Ascending aorta (tissue), 2 donors: ENCODE measurements at regions not wholly inside any gene's neighbourhood (a gene's known extent, or its start where the extent isn't known, plus 50 kb on each side); places are given as distances from the start of the nearest gene placed in this dataset.

Experiments
- DNase-seq, 2 donors: peaks; one replicate each; pipeline ENCODE4 v3.0.0-alpha.2; 2019; ENCODE audit warnings: low spot score in 2 of 2
- H3K27ac ChIP-seq, 2 donors: fragments of 200-600 bp; sonication (generic); one replicate each; pipeline ENCODE4 v1.5.1; 2016 to 2017; ENCODE audit warnings: mild to moderate bottlenecking in 1 of 2
- H3K27me3 ChIP-seq: fragments of 200-600 bp; sonication (generic); one replicate; pipeline ENCODE4 v1.5.1; 2017
- H3K36me3 ChIP-seq, 2 donors: fragments of 200-600 bp; sonication (generic); one replicate each; pipeline ENCODE4 v1.5.1; 2016
- H3K4me1 ChIP-seq, 2 donors: fragments of 200-600 bp; sonication (generic); one replicate each; pipeline ENCODE4 v1.5.1; 2016 to 2017; ENCODE audit warnings: mild to moderate bottlenecking in 1 of 2
- H3K4me3 ChIP-seq, 2 donors: fragments of 200-600 bp; sonication (generic); one replicate each; pipeline ENCODE4 v1.5.1; 2016 to 2017; ENCODE audit warnings: mild to moderate bottlenecking in 1 of 2
- H3K9me3 ChIP-seq, 2 donors: fragments of 200-600 bp; sonication (generic); one replicate each; pipeline ENCODE4 v1.5.1; 2016
- intact Hi-C: fragments of 100-400 bp; cut with DNase I; formaldehyde crosslinking; loops from one replicate; pipeline ENCODE4 v1.15.1; 2023
- TF ChIP-seq, protein P1 (sequence below), 3 experiments: fragments of 200-600 bp in 2 of 3; fragments of 450-650 bp in 1 of 3; sonication (generic) in 2 of 3; IDR thresholded peaks; one replicate each; pipeline ENCODE4 v1.5.1; 2016 to 2019; ENCODE audit warnings: antibody characterized with exemption in 3 of 3, mild to moderate bottlenecking in 1 of 3, moderate library complexity in 1 of 3

GRCh38 chr15:95106801-95107200 is 875.4 kb downstream of the MCTP2 start:
- intact Hi-C loops = loop anchor here (10.0 kb wide), 1 partner anchor 62 kb away; no protein-coding TSS in a partner anchor
- H3K9me3 ChIP-seq = no peaks in the 10 kb centered on the region
- TF ChIP-seq, protein P1, sequence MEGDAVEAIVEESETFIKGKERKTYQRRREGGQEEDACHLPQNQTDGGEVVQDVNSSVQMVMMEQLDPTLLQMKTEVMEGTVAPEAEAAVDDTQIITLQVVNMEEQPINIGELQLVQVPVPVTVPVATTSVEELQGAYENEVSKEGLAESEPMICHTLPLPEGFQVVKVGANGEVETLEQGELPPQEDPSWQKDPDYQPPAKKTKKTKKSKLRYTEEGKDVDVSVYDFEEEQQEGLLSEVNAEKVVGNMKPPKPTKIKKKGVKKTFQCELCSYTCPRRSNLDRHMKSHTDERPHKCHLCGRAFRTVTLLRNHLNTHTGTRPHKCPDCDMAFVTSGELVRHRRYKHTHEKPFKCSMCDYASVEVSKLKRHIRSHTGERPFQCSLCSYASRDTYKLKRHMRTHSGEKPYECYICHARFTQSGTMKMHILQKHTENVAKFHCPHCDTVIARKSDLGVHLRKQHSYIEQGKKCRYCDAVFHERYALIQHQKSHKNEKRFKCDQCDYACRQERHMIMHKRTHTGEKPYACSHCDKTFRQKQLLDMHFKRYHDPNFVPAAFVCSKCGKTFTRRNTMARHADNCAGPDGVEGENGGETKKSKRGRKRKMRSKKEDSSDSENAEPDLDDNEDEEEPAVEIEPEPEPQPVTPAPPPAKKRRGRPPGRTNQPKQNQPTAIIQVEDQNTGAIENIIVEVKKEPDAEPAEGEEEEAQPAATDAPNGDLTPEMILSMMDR (IDR thresholded peaks at IDR 0.05) = no peak
- H3K27me3 ChIP-seq = no peaks in the 10 kb centered on the region
- H3K27ac ChIP-seq = no peak overlapping the region
- no peak for DNase-seq
- H3K4me3 ChIP-seq = no peak overlapping the region
- H3K4me1 ChIP-seq = no peaks in the 10 kb centered on the region
- no peaks in the 10 kb centered on the region for H3K36me3 ChIP-seq

GRCh38 chr15:95108673-95109072 is 877.3 kb downstream of the MCTP2 start:
- Histone ChIP-seq H3K27me3 (no peaks in the 10 kb centered on the region), H3K36me3 (no peaks in the 10 kb centered on the region), H3K4me1 (no peaks in the 10 kb centered on the region), H3K9me3 (no peaks in the 10 kb centered on the region), H3K4me3 (no peak overlapping the region), H3K27ac (no peak overlapping the region)
- TF ChIP-seq, protein P1 (IDR thresholded peaks at IDR 0.05) = no peak
- intact Hi-C loops = loop anchor here (10.0 kb wide), 1 partner anchor 64 kb away; no protein-coding TSS in a partner anchor
- DNase-seq = no peak

- TF ChIP-seq, protein P1 (IDR thresholded peaks at IDR 0.05) = no peak
Measured at GRCh38 chr15:95111969-95112368, 880.6 kb downstream of the MCTP2 start.

GRCh38 chr15:95113041-95113440 is 881.7 kb downstream of the MCTP2 start:
- no peaks in the 10 kb centered on the region for H3K36me3 ChIP-seq
- DNase-seq = no peak
- no peak overlapping the region for H3K4me3 ChIP-seq
- no peaks in the 10 kb centered on the region for H3K9me3 ChIP-seq
- TF ChIP-seq, protein P1 (IDR thresholded peaks at IDR 0.05) = no peak
- no peak overlapping the region for H3K27ac ChIP-seq
- intact Hi-C loops = no loop called here
- no peaks in the 10 kb centered on the region for H3K4me1 ChIP-seq
- H3K27me3 ChIP-seq = no peaks in the 10 kb centered on the region

More at GRCh38 chr15:95111969-95112368, 880.6 kb downstream of the MCTP2 start:
- DNase-seq = no peak
- Histone ChIP-seq H3K9me3 (no peaks in the 10 kb centered on the region), H3K27ac (no peak overlapping the region), H3K4me3 (no peak overlapping the region), H3K4me1 (no peaks in the 10 kb centered on the region), H3K27me3 (no peaks in the 10 kb centered on the region), H3K36me3 (no peaks in the 10 kb centered on the region)
- intact Hi-C loops = no loop called here

GRCh38 chr15:95119041-95119610 is 887.8 kb downstream of the MCTP2 start:
- Histone ChIP-seq H3K27ac (no peak overlapping the region), H3K4me1 (no peaks in the 10 kb centered on the region), H3K4me3 (no peak overlapping the region), H3K27me3 (no peaks in the 10 kb centered on the region), H3K9me3 (no peaks in the 10 kb centered on the region), H3K36me3 (no peaks in the 10 kb centered on the region)
- intact Hi-C loops = no loop called here
- DNase-seq = no peak
- TF ChIP-seq, protein P1 (IDR thresholded peaks at IDR 0.05) = no peak

DNA sequence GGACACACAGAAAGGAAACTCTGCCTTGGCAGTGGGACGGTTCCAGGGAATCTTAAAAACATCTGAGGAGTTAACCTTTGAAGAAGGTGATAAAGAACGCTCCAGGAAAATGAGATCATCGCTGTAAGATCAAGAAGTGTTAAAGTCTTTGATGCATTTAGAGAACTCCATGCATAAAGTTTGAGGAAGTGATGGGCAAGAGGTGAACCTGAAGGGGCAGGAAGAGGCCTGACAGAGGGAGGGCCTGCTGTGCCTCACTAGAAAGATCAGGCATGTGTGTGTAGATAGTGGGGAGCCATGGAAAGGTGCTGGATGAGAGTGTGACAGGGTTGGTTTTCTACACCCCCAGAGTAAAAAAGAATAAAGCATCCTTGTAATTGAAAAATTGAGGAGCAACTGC is 889.2 kb downstream of the MCTP2 start:
- intact Hi-C loops = no loop called here
- TF ChIP-seq, protein P1 (IDR thresholded peaks at IDR 0.05) = no peak
- H3K4me1 ChIP-seq = no peaks in the 10 kb centered on the region

More for the DNA sequence above, 889.2 kb downstream of the MCTP2 start:
- Histone ChIP-seq H3K36me3 (no peaks in the 10 kb centered on the region), H3K4me3 (no peak overlapping the region), H3K27me3 (no peaks in the 10 kb centered on the region), H3K9me3 (no peaks in the 10 kb centered on the region), H3K27ac (no peak overlapping the region)
- no peak for DNase-seq
